ENCODE measurements at regions not wholly inside any gene's neighbourhood (a gene's known extent, or its start where the extent isn't known, plus 50 kb on each side); places are given as distances from the start of the nearest gene placed in this dataset.

DNA sequence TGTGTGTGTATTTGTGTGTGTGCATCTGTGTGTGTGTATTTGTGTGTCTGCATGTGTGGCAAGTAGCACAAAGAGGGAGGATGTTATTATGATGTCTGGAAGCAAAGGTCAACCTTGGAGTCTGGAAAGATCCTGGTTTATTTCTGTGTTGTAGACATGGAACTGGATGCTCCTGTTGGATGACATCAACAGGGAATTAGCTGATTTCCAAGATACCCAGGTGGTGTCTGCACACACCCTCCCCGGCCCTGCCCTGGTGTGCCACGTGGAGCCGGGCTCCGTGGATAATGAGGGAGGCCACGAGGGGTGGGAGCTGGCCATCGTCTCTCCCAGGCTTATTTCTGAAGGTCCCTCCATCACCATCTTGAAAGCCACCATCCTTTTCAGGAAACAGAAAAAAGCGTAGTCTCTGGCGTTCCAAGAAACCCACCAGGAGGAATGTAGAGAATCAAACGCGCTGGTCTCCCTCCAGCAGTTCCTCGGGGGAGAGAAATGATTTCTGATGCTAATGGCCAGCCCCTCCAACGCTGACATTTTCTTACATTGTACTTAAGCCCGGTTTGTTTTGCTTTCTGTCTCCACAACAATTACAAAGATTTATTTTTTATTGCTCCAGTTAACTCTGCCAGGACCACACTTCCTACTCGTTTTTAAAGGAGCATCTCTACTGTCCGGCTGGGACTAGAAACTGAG, 93.3 kb downstream of the FOXL1 start:
- Histone ChIP-seq H3K27me3 (peaks cover 0 to 40% (median 5%) of the 10 kb centered on the region in 9 donors), H3K9me3 (peaks cover 0 to 5% (median 0%) of the 10 kb centered on the region in 12 donors), H3K36me3 (no peaks in the 10 kb centered on the region), H3K27ac (peak overlapping the region in 8 of 12 donors; percentile 15 to 76 (median 42)), H3K4me1 (peaks cover 0 to 43% (median 11%) of the 10 kb centered on the region in 12 donors), H3K4me3 (no peak overlapping the region)
- ATAC-seq (no peak), DNase-seq (no peak)
- 42 to 54% (median 48%) methylated on average over 12 to 15 of the region's 15 CpGs for WGBS, 4 donors
- intact Hi-C loops (cut with DNase I) = loop anchor here in 2 of 10 donors (2.0 to 5.0 kb wide), 2 partner anchors 61 to 95 kb away; no protein-coding TSS in a partner anchor
- no peak for TF ChIP-seq POLR2A (IDR thresholded peaks at IDR 0.05)
- TF ChIP-seq, protein P1, sequence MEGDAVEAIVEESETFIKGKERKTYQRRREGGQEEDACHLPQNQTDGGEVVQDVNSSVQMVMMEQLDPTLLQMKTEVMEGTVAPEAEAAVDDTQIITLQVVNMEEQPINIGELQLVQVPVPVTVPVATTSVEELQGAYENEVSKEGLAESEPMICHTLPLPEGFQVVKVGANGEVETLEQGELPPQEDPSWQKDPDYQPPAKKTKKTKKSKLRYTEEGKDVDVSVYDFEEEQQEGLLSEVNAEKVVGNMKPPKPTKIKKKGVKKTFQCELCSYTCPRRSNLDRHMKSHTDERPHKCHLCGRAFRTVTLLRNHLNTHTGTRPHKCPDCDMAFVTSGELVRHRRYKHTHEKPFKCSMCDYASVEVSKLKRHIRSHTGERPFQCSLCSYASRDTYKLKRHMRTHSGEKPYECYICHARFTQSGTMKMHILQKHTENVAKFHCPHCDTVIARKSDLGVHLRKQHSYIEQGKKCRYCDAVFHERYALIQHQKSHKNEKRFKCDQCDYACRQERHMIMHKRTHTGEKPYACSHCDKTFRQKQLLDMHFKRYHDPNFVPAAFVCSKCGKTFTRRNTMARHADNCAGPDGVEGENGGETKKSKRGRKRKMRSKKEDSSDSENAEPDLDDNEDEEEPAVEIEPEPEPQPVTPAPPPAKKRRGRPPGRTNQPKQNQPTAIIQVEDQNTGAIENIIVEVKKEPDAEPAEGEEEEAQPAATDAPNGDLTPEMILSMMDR (IDR thresholded peaks at IDR 0.05) = no peak

DNA sequence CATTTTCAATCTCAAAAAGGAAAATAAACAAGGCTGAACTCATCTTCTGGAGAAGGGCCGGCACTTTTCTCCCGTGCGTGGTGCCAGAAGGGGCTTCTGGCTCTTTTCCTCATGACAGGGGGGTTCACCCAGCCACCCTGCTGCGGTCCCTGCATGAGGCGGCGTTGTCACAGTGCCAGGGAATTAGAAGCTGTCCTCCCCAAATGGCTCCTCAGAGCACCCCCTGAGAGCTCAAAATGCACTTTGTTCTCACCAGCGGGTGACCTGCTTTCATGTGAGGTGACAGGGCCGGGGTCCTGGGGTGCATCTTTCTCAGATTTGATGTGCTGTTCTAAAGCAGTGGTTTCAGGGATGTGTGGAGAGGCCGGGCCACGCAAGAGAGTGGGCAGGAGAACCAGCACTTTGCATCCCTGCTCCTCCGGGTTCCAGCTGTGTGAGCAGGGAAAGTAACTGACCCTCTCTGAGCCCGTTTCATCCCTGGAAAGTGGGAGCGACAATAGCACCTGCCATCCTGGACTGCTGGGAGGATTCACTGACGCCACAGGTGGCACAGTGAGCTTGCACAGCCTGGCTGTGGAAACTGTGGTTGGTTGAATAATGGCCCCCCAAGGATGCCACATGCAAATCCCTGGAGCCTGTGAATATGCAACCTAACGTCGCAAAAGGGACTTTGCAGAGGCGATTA, 94.0 kb downstream of the FOXL1 start:
- Histone ChIP-seq H3K4me3 (no peak overlapping the region), H3K36me3 (no peaks in the 10 kb centered on the region), H3K9me3 (peaks cover 0 to 5% (median 0%) of the 10 kb centered on the region in 12 donors), H3K4me1 (peaks cover 0 to 42% (median 10%) of the 10 kb centered on the region in 12 donors), H3K27me3 (peaks cover 0 to 42% (median 5%) of the 10 kb centered on the region in 9 donors), H3K27ac (peak overlapping the region in 7 of 12 donors; percentile 20 to 76 (median 42))
- DNase-seq = no peak
- ATAC-seq = no peak
- WGBS, 4 donors = 60 to 68% (median 65%) methylated on average over 13 to 17 of the region's 17 CpGs
- no peak for TF ChIP-seq POLR2A (IDR thresholded peaks at IDR 0.05)
- TF ChIP-seq, protein P1 (IDR thresholded peaks at IDR 0.05) = no peak
- intact Hi-C loops (cut with DNase I) = loop anchor here in 1 of 10 donors (5.0 kb wide), 1 partner anchor 60 kb away; no protein-coding TSS in a partner anchor

DNA sequence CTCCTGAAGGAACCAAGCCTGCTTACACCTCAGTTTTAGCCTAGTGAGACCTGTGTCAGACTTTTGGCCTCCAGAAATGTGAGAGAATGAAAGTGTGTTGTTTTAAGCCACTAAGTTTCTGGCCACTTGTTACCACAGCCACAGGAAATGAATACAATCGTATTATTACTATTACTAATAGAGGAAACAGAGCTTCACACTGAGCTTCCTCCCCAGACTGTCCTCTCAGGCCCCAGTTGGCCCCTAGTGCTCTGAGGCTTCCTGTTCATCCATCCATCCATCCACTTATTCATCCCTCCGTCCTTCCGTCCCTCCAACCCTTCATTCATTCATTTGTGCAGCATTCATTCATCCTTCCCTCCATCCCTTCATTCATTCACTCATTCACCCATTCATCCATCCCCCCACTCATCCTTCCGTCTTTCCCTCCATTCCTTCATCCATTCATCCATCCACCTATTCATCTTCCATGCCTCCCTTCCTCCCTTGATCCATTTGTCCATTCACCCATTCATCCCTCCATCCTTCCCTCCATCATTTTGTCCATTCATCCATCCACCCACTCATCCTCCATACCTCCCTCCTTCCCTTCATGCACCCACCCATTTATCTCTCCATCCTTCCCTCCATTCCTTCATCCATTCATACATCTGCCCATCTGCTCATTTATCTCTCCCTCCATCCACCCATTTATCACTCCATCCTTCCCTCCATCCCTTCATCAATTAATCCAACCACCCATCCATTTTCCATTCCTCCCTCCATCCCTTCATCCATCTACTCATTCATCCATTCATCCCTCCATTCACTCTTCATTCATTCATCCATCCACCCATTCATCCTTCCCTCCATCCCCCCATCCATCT, 95.0 kb downstream of the FOXL1 start:
- no peak overlapping the region for H3K4me3 ChIP-seq
- peaks cover 0 to 38% (median 10%) of the 10 kb centered on the region in 12 donors for H3K4me1 ChIP-seq
- H3K27me3 ChIP-seq = peaks cover 0 to 42% (median 5%) of the 10 kb centered on the region in 9 donors
- no peaks in the 10 kb centered on the region for H3K36me3 ChIP-seq
- no peak for DNase-seq
- ATAC-seq = no peak
- intact Hi-C loops (cut with DNase I) = loop anchor here in 1 of 10 donors (5.0 kb wide), 1 partner anchor 59 kb away; no protein-coding TSS in a partner anchor
- H3K9me3 ChIP-seq = peaks cover 0 to 5% (median 0%) of the 10 kb centered on the region in 12 donors
- TF ChIP-seq, protein P1 (IDR thresholded peaks at IDR 0.05) = no peak
- TF ChIP-seq POLR2A (IDR thresholded peaks at IDR 0.05) = no peak
- no peak overlapping the region for H3K27ac ChIP-seq
- 84 to 93% (median 87%) methylated on average over 4 of the region's 4 CpGs for WGBS, 4 donors

Measured in heart left ventricle (tissue), 16 donors.